GM12878 (cell line): ENCODE measurements at regions not wholly inside any gene's neighbourhood (a gene's known extent, or its start where the extent isn't known, plus 50 kb on each side); places are given as distances from the start of the nearest gene placed in this dataset.

ENCODE experiments used
- ATAC-seq: fragments of 200-7000 bp; cut with Tn5 transposase; 3 replicates; pipeline ENCODE4 v1.9.1; 2020; ENCODE audit warnings: mild to moderate bottlenecking, moderate library complexity
- BruUV-seq: library from RNA; stranded (reverse); fragments of 400-500 nt; replicated peaks from 2 replicates; lab custom pipeline; 2021; lab: Mats Ljungman, UMichigan
- CTCF ChIA-PET: fragments of 300-600 bp; sonication (Branson Sonifier 250); formaldehyde crosslinking; extraction: SDS; loops from one replicate; lab custom pipeline; 2021; ENCODE audit warnings: inconsistent platforms; lab: Yijun Ruan, JAX
- POLR2A ChIA-PET: fragments of 350-600 bp; formaldehyde crosslinking; extraction: SDS; loops from one replicate; lab custom pipeline; 2021; ENCODE audit warnings: inconsistent platforms; lab: Charles Lee
- RAD21 ChIA-PET: fragments of 300-600 bp; sonication (Branson Sonifier 250); formaldehyde crosslinking; loops from one replicate; lab custom pipeline; 2023; ENCODE audit warnings: antibody characterized with exemption; ENCODE audit not compliant: unreplicated experiment; lab: Charles Lee
- SMC1A ChIA-PET: fragments of 300-600 bp; sonication (Branson Sonifier 250); formaldehyde crosslinking; loops from one replicate; lab custom pipeline; 2023; ENCODE audit not compliant: unreplicated experiment, uncharacterized antibody; lab: Charles Lee
- DNase-seq: peaks from one replicate; pipeline ENCODE4 v3.0.0-alpha.2; 2011; ENCODE audit warnings: low read depth, low spot score
- FAIRE-seq: peaks from 3 replicates; lab custom pipeline; 2011; peaks lifted over from hg19 to GRCh38; lab: Jason Lieb, UNC
- H2AFZ ChIP-seq: 2 replicates; pipeline ENCODE4 v1.6.0; 2011; ENCODE audit warnings: low read depth, low read length, control low read depth; ENCODE audit not compliant: control insufficient read depth
- H3K27ac ChIP-seq: 2 replicates; pipeline ENCODE4 v1.5.1; 2011; ENCODE audit warnings: control low read depth; ENCODE audit not compliant: control insufficient read depth, insufficient read depth
- H3K27me3 ChIP-seq, 2 experiments: replicated peaks in 1 of 2; 2 replicates each; pipeline versions ENCODE4 v1.6.0 to v1.6.1; 2011; ENCODE audit warnings: low read length in 1 of 2; ENCODE audit not compliant: control insufficient read depth in 2 of 2, insufficient read depth in 2 of 2
- H3K36me3 ChIP-seq, 2 experiments: 2 replicates each; pipeline ENCODE4 v1.5.1; 2011; ENCODE audit warnings: low read length in 1 of 2; ENCODE audit not compliant: control insufficient read depth in 2 of 2, insufficient read depth in 2 of 2
- H3K4me1 ChIP-seq: 2 replicates; pipeline ENCODE4 v1.6.1; 2011; ENCODE audit warnings: mild to moderate bottlenecking, low read length, moderate library complexity, mixed read lengths; ENCODE audit not compliant: control insufficient read depth, insufficient read depth
- H3K4me2 ChIP-seq: 2 replicates; pipeline ENCODE4 v1.6.0; 2011; ENCODE audit warnings: control low read depth; ENCODE audit not compliant: control insufficient read depth, insufficient read depth
- H3K4me3 ChIP-seq: fragments of 200-600 bp; sonication (generic); 2 replicates; pipeline ENCODE4 v1.5.1; 2016
- H3K79me2 ChIP-seq: 2 replicates; pipeline ENCODE4 v1.6.0; 2011; ENCODE audit warnings: low read length; ENCODE audit not compliant: control insufficient read depth, insufficient read depth
- H3K9ac ChIP-seq: 2 replicates; pipeline ENCODE4 v1.8.0; 2011; ENCODE audit warnings: low read length, control low read depth, mixed read lengths; ENCODE audit not compliant: control insufficient read depth, insufficient read depth
- H3K9me3 ChIP-seq: replicated peaks from 3 replicates; pipeline ENCODE4 v1.5.1; 2011; ENCODE audit warnings: mild to moderate bottlenecking, low read length; ENCODE audit not compliant: control insufficient read depth, insufficient read depth
- H4K20me1 ChIP-seq: 2 replicates; pipeline ENCODE4 v1.6.0; 2011; ENCODE audit not compliant: control insufficient read depth, insufficient read depth
- CEBPB ChIP-seq, 2 experiments: fragments of 150-350 bp in 1 of 2; IDR thresholded peaks; 2 replicates each; pipeline ENCODE4 v1.6.1; 2012 to 2014; ENCODE audit warnings: low read depth in 2 of 2, low read length in 2 of 2, borderline replicate concordance in 1 of 2, inconsistent platforms in 1 of 2
- CHD2 ChIP-seq: IDR thresholded peaks from 2 replicates; pipeline ENCODE4 v1.6.1; 2011; ENCODE audit warnings: low read depth, low read length, improper control_type of control experiment, borderline replicate concordance
- EGR1 ChIP-seq, 2 experiments: IDR thresholded peaks; 1 replicate in 1 of 2; 2 replicates in 1 of 2; pipeline ENCODE4 v1.6.1; 2011 to 2012; ENCODE audit warnings: low read depth in 2 of 2, low read length in 2 of 2, borderline replicate concordance in 1 of 2, mild to moderate bottlenecking in 1 of 2, moderate library complexity in 1 of 2
- FOXK2 ChIP-seq: fragments of 450-650 bp; IDR thresholded peaks from 2 replicates; pipeline ENCODE4 v1.6.1; 2017; ENCODE audit warnings: mild to moderate bottlenecking, moderate library complexity
- MEF2B ChIP-seq: fragments of 450-650 bp; IDR thresholded peaks from 2 replicates; pipeline ENCODE4 v1.6.1; 2018; ENCODE audit warnings: mild to moderate bottlenecking, moderate library complexity; ENCODE audit not compliant: partially characterized antibody, poor library complexity, severe bottlenecking
- MTA3 ChIP-seq: IDR thresholded peaks from 2 replicates; pipeline ENCODE4 v1.6.1; 2012; ENCODE audit warnings: low read length, inconsistent platforms, borderline replicate concordance
- MXI1 ChIP-seq: fragments of 150-350 bp; IDR thresholded peaks from 2 replicates; pipeline ENCODE4 v1.6.1; 2011; ENCODE audit warnings: low read depth, mild to moderate bottlenecking, inconsistent platforms, low read length, improper control_type of control experiment
- NBN ChIP-seq: fragments of 450-650 bp; IDR thresholded peaks from 2 replicates; pipeline ENCODE4 v1.6.1; 2016
- POLR2AphosphoS5 ChIP-seq: IDR thresholded peaks from 2 replicates; pipeline ENCODE4 v1.6.1; 2011; ENCODE audit warnings: mild to moderate bottlenecking, low read length, inconsistent platforms
- POU2F2 ChIP-seq: IDR thresholded peaks from 3 replicates; pipeline ENCODE4 v1.6.1; 2011; ENCODE audit warnings: low read depth, mild to moderate bottlenecking, low read length, borderline replicate concordance
- SRF ChIP-seq, 2 experiments: IDR thresholded peaks; 2 replicates each; pipeline ENCODE4 v1.6.1; 2011; ENCODE audit warnings: low read depth in 2 of 2, low read length in 2 of 2, mild to moderate bottlenecking in 1 of 2, moderate library complexity in 1 of 2
- YBX1 ChIP-seq: fragments of 450-650 bp; IDR thresholded peaks from 2 replicates; pipeline ENCODE4 v1.6.1; 2016; ENCODE audit warnings: antibody characterized with exemption
- WGBS: methylation state at CpG from one replicate; pipeline ENCODE4 v1.1.6; 2016; ENCODE audit warnings: low lambda C conversion rate; ENCODE audit not compliant: insufficient replicate concordance, insufficient coverage; ENCODE audit errors: missing lambda C conversion rate; 5-methylcytosine and 5-hydroxymethylcytosine counted together
- in situ Hi-C: fragments of 300-500 bp; cut with MboI; formaldehyde crosslinking; loops from 9 replicates; pipeline ENCODE4 v1.14.3; 2018; ENCODE audit warnings: mixed read lengths
- intact Hi-C: fragments of 100-400 bp; cut with micrococcal nuclease; formaldehyde crosslinking; loops from one replicate; pipeline ENCODE4 v1.14.2; 2022; ENCODE audit not compliant: unreplicated experiment
- TF ChIP-seq, protein P1 (sequence below): fragments of 450-650 bp; IDR thresholded peaks from 2 replicates; pipeline ENCODE4 v1.6.1; 2017; ENCODE audit warnings: mild to moderate bottlenecking, moderate library complexity
- TF ChIP-seq, protein P2 (sequence below): IDR thresholded peaks from 2 replicates; pipeline ENCODE4 v1.6.1; 2012; ENCODE audit warnings: low read length, inconsistent platforms

DNA sequence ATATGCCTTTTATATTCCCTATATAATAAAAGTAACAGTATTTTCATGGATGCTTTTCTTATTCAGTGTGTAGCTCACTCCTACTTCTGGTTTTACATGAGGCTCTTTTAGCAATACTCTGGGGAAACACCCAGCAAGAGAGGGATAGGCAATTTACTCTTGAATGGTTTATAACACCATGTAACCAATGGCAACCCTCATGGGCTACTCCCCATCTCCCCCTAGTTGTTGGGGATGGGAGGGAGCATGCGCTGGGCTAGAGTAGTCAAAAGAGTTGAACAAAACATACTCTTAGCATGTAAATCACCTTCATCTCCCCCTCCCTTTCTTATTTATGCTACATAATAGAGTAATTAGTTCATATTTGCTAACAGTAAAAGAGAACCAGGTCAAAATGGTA lies 140.1 kb upstream of the LRFN2 start:
- Histone ChIP-seq H3K9ac (no peak overlapping the region), H3K9me3 (no peaks in the 10 kb centered on the region), H3K36me3 (no peaks in the 10 kb centered on the region), H3K27ac (no peak overlapping the region), H3K4me1 (no peaks in the 10 kb centered on the region), H3K4me2 (no peak overlapping the region), H3K79me2 (no peaks in the 10 kb centered on the region), H3K4me3 (no peak overlapping the region), H4K20me1 (no peaks in the 10 kb centered on the region), H2AFZ (no peak overlapping the region), H3K27me3 (no peaks in the 10 kb centered on the region)
- RAD21 ChIA-PET: no interaction called here
- intact Hi-C loops (no loop called here), in situ Hi-C loops (no loop called here)
- WGBS: 38% methylated on average over 1 of the region's 1 CpG
- no TSS peak for BruUV-seq
- CTCF ChIA-PET: no interaction called here
- SMC1A ChIA-PET: no interaction called here
- DNase-seq (no peak), ATAC-seq (peak; percentile 40; the same call in 2 of the 3 replicates), FAIRE-seq (no peak)
- POLR2A ChIA-PET: no interaction called here
- TF ChIP-seq CEBPB (IDR thresholded peaks at IDR 0.05; ENCODE audit: borderline replicate concordance in 1 of 2, low read depth in 2 of 2, low read length in 2 of 2) (no peak), EGR1 (IDR thresholded peaks at IDR 0.05; ENCODE audit: borderline replicate concordance in 1 of 2, low read depth in 2 of 2, low read length in 2 of 2) (no peak), MEF2B (no peak), POU2F2 (no peak), CHD2 (no peak), MTA3 (no peak), FOXK2 (no peak), POLR2AphosphoS5 (no peak), NBN (no peak), SRF (IDR thresholded peaks at IDR 0.05; ENCODE audit: low read depth in 2 of 2, low read length in 2 of 2) (no peak), YBX1 (no peak), MXI1 (no peak)
- TF ChIP-seq, protein P1, sequence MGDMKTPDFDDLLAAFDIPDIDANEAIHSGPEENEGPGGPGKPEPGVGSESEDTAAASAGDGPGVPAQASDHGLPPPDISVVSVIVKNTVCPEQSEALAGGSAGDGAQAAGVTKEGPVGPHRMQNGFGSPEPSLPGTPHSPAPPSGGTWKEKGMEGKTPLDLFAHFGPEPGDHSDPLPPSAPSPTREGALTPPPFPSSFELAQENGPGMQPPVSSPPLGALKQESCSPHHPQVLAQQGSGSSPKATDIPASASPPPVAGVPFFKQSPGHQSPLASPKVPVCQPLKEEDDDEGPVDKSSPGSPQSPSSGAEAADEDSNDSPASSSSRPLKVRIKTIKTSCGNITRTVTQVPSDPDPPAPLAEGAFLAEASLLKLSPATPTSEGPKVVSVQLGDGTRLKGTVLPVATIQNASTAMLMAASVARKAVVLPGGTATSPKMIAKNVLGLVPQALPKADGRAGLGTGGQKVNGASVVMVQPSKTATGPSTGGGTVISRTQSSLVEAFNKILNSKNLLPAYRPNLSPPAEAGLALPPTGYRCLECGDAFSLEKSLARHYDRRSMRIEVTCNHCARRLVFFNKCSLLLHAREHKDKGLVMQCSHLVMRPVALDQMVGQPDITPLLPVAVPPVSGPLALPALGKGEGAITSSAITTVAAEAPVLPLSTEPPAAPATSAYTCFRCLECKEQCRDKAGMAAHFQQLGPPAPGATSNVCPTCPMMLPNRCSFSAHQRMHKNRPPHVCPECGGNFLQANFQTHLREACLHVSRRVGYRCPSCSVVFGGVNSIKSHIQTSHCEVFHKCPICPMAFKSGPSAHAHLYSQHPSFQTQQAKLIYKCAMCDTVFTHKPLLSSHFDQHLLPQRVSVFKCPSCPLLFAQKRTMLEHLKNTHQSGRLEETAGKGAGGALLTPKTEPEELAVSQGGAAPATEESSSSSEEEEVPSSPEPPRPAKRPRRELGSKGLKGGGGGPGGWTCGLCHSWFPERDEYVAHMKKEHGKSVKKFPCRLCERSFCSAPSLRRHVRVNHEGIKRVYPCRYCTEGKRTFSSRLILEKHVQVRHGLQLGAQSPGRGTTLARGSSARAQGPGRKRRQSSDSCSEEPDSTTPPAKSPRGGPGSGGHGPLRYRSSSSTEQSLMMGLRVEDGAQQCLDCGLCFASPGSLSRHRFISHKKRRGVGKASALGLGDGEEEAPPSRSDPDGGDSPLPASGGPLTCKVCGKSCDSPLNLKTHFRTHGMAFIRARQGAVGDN: no peak
- TF ChIP-seq, protein P2, sequence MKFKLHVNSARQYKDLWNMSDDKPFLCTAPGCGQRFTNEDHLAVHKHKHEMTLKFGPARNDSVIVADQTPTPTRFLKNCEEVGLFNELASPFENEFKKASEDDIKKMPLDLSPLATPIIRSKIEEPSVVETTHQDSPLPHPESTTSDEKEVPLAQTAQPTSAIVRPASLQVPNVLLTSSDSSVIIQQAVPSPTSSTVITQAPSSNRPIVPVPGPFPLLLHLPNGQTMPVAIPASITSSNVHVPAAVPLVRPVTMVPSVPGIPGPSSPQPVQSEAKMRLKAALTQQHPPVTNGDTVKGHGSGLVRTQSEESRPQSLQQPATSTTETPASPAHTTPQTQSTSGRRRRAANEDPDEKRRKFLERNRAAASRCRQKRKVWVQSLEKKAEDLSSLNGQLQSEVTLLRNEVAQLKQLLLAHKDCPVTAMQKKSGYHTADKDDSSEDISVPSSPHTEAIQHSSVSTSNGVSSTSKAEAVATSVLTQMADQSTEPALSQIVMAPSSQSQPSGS: no peak
